ENCODE measurements at regions not wholly inside any gene's neighbourhood (a gene's known extent, or its start where the extent isn't known, plus 50 kb on each side); places are given as distances from the start of the nearest gene placed in this dataset.

GRCh38 chr6:144578385-144579350 lies 293.5 kb downstream of the UTRN start:
- TF ChIP-seq POLR2A (IDR thresholded peaks at IDR 0.05; ENCODE audit: low read length) (no peak), GATA1 (IDR thresholded peaks at IDR 0.05; ENCODE audit: low read depth, low read length) (no peak)
